GM21526 (cell line): ENCODE measurements at regions not wholly inside any gene's neighbourhood (a gene's known extent, or its start where the extent isn't known, plus 50 kb on each side); places are given as distances from the start of the nearest gene placed in this dataset.
"Not testable (repeated sequence)": the region's sequence is repeated elsewhere in the genome, so short reads cannot be mapped to it uniquely, and the experiment has no call there.

Source experiments
- ATAC-seq: cut with Tn5 transposase; IDR thresholded peaks from one replicate; pipeline ENCODE4 v1.9.1; 2021; ENCODE audit warnings: moderate library complexity; ENCODE audit not compliant: unreplicated experiment, low FRiP score

DNA sequence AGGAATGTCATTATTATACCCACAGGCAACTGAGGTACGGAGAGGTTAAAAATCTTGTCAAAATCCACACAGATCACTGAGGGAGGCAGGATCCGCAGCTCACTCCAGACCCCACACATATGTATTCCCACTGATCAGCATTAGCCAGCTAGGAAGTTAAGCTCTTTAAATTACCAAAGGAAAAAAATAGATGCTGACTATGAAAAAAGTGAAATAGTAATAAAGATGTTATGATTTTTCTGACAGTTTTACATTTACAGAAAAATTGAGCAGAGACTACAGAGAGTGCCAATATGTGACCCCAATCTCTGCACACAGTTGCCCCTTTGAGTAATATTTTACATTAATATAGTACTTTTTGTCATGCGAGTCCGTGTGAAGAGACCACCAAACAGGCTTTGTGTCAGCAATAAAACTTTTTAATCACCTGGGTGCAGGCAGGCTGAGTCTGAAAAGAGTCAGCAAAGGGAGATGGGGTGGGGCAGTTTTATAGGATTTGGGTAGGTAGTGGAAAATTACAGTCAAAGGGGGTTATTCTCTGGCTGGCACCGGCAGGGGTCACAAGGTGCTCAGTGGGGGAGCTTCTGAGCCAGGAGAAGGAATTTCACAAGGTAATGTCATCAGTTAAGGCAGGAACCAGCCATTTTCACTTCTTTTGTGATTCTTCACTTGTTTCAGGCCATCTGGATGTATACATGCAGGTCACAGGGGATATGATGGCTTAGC, 61.9 kb upstream of the NAA35 start:
- not testable (repeated sequence) for ATAC-seq

GRCh38 chr9:85880507-85880906, 60.4 kb upstream of the NAA35 start:
- ATAC-seq = not testable (repeated sequence)

DNA sequence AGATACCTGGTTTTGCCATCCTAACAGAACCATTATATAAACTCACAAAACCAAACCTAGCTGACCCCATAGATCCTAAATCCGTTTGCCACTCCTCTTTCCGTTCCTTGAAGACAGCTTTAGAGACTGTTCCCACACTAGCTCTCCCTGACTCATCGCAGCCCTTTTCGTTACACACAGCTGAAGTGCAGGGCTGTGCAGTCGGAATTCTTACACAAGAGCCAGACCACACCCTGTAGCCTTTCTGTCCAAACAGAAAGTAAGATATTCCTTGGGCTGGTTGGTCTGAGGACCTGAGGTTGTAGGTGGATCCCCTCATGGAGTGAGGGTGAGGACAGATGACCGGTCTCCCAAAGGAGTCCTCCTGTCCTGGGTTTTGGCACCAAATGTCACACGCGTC, 56.7 kb upstream of the NAA35 start:
- ATAC-seq = no peak

- ATAC-seq = no peak
Measured at GRCh38 chr9:85890962-85891361, 50.0 kb upstream of the NAA35 start.
